ENCODE measurements at regions not wholly inside any gene's neighbourhood (a gene's known extent, or its start where the extent isn't known, plus 50 kb on each side); places are given as distances from the start of the nearest gene placed in this dataset.

GRCh38 chr3:168342946-168343850 lies 247.5 kb upstream of the GOLIM4 start:
- in situ Hi-C loops (cut with HindIII; ENCODE audit: low pct_ligation_motif_present, low pct_unique_long_range_greater_than_20kb, low sequenced_read_pairs) = no loop called here
- DNase-seq = no peak

GRCh38 chr3:168341956-168342936 lies 246.5 kb upstream of the GOLIM4 start:
- in situ Hi-C loops (cut with HindIII; ENCODE audit: low pct_ligation_motif_present, low pct_unique_long_range_greater_than_20kb, low sequenced_read_pairs) = no loop called here

GRCh38 chr3:168341192-168341815 lies 245.6 kb upstream of the GOLIM4 start:
- no peak for DNase-seq
- in situ Hi-C loops (cut with HindIII; ENCODE audit: low pct_ligation_motif_present, low pct_unique_long_range_greater_than_20kb, low sequenced_read_pairs) = no loop called here

More at GRCh38 chr3:168341956-168342936, 246.5 kb upstream of the GOLIM4 start:
- no peak for DNase-seq

- in situ Hi-C loops (cut with HindIII; ENCODE audit: low pct_ligation_motif_present, low pct_unique_long_range_greater_than_20kb, low sequenced_read_pairs) = no loop called here
- DNase-seq = no peak
These were observed 242.4 kb upstream of the GOLIM4 start for GRCh38 chr3:168338161-168338560.

GRCh38 chr3:168336276-168336675 lies 240.6 kb upstream of the GOLIM4 start:
- no peak for DNase-seq
- in situ Hi-C loops (cut with HindIII; ENCODE audit: low pct_ligation_motif_present, low pct_unique_long_range_greater_than_20kb, low sequenced_read_pairs) = no loop called here

GRCh38 chr3:168333410-168333935 lies 237.7 kb upstream of the GOLIM4 start:
- in situ Hi-C loops (cut with HindIII; ENCODE audit: low pct_ligation_motif_present, low pct_unique_long_range_greater_than_20kb, low sequenced_read_pairs) = no loop called here
- no peak for DNase-seq

GRCh38 chr3:168331756-168332155 lies 236.0 kb upstream of the GOLIM4 start:
- no peak for DNase-seq
- in situ Hi-C loops (cut with HindIII; ENCODE audit: low pct_ligation_motif_present, low pct_unique_long_range_greater_than_20kb, low sequenced_read_pairs) = no loop called here

GRCh38 chr3:168330983-168331382 lies 235.3 kb upstream of the GOLIM4 start:
- in situ Hi-C loops (cut with HindIII; ENCODE audit: low pct_ligation_motif_present, low pct_unique_long_range_greater_than_20kb, low sequenced_read_pairs) = no loop called here
- DNase-seq = no peak

GRCh38 chr3:168327856-168328255 lies 232.1 kb upstream of the GOLIM4 start:
- in situ Hi-C loops (cut with HindIII; ENCODE audit: low pct_ligation_motif_present, low pct_unique_long_range_greater_than_20kb, low sequenced_read_pairs) = no loop called here
- no peak for DNase-seq

GRCh38 chr3:168325684-168326083 lies 230.0 kb upstream of the GOLIM4 start:
- in situ Hi-C loops (cut with HindIII; ENCODE audit: low pct_ligation_motif_present, low pct_unique_long_range_greater_than_20kb, low sequenced_read_pairs) = no loop called here
- DNase-seq = no peak

- in situ Hi-C loops (cut with HindIII; ENCODE audit: low pct_ligation_motif_present, low pct_unique_long_range_greater_than_20kb, low sequenced_read_pairs) = no loop called here
- DNase-seq = no peak
These were observed 227.2 kb upstream of the GOLIM4 start for GRCh38 chr3:168322941-168323340.

- no peak for DNase-seq
- in situ Hi-C loops (cut with HindIII; ENCODE audit: low pct_ligation_motif_present, low pct_unique_long_range_greater_than_20kb, low sequenced_read_pairs) = no loop called here
These were observed 218.4 kb upstream of the GOLIM4 start for GRCh38 chr3:168314166-168314565.

GRCh38 chr3:168312984-168313383 lies 217.3 kb upstream of the GOLIM4 start:
- in situ Hi-C loops (cut with HindIII; ENCODE audit: low pct_ligation_motif_present, low pct_unique_long_range_greater_than_20kb, low sequenced_read_pairs) = no loop called here
- DNase-seq = no peak

GRCh38 chr3:168307893-168308292 lies 212.2 kb upstream of the GOLIM4 start:
- in situ Hi-C loops (cut with HindIII; ENCODE audit: low pct_ligation_motif_present, low pct_unique_long_range_greater_than_20kb, low sequenced_read_pairs) = no loop called here
- DNase-seq = no peak

- no peak for DNase-seq
- in situ Hi-C loops (cut with HindIII; ENCODE audit: low pct_ligation_motif_present, low pct_unique_long_range_greater_than_20kb, low sequenced_read_pairs) = no loop called here
These were observed 199.3 kb upstream of the GOLIM4 start for GRCh38 chr3:168295027-168295426.

GRCh38 chr3:168292296-168292695 lies 196.6 kb upstream of the GOLIM4 start:
- in situ Hi-C loops (cut with HindIII; ENCODE audit: low pct_ligation_motif_present, low pct_unique_long_range_greater_than_20kb, low sequenced_read_pairs) = no loop called here

GRCh38 chr3:168289471-168290008 lies 193.8 kb upstream of the GOLIM4 start:
- DNase-seq = no peak
- in situ Hi-C loops (cut with HindIII; ENCODE audit: low pct_ligation_motif_present, low pct_unique_long_range_greater_than_20kb, low sequenced_read_pairs) = no loop called here

More at GRCh38 chr3:168292296-168292695, 196.6 kb upstream of the GOLIM4 start:
- DNase-seq = no peak

Measured in ACHN (cell line).